Small intestine (tissue), 7 donors: ENCODE measurements at regions not wholly inside any gene's neighbourhood (a gene's known extent, or its start where the extent isn't known, plus 50 kb on each side); places are given as distances from the start of the nearest gene placed in this dataset.
"Not testable (repeated sequence)": the region's sequence is repeated elsewhere in the genome, so short reads cannot be mapped to it uniquely, and the experiment has no call there.

Source experiments
- DNase-seq, 2 donors: peaks; one replicate each; pipeline versions ENCODE4 v3.0.0 to v3.0.0-alpha.2; 2013
- FAIRE-seq: peaks from 2 replicates; lab custom pipeline; 2012; peaks lifted over from hg19 to GRCh38; lab: Jason Lieb, UNC
- H3K27ac ChIP-seq, 3 donors: one replicate each; pipeline ENCODE4 v1.5.1; 2013; ENCODE audit warnings: low read length in 2 of 3, mild to moderate bottlenecking in 2 of 3, control low read depth in 1 of 3, inconsistent platforms in 1 of 3, low read depth in 1 of 3, moderate library complexity in 1 of 3
- H3K27me3 ChIP-seq, 3 donors: one replicate each; pipeline ENCODE4 v1.6.1; 2013; ENCODE audit warnings: low read length in 3 of 3, inconsistent platforms in 1 of 3; ENCODE audit not compliant: control insufficient read depth in 3 of 3, insufficient read depth in 3 of 3
- H3K36me3 ChIP-seq, 3 donors: one replicate each; pipeline ENCODE4 v1.6.1; 2013; ENCODE audit warnings: low read length in 3 of 3, inconsistent platforms in 1 of 3, low read depth in 1 of 3, mild to moderate bottlenecking in 1 of 3, moderate library complexity in 1 of 3; ENCODE audit not compliant: control insufficient read depth in 3 of 3, insufficient read depth in 2 of 3
- H3K4me1 ChIP-seq, 3 donors: one replicate each; pipeline ENCODE4 v1.6.1; 2013; ENCODE audit warnings: low read length in 2 of 3, inconsistent platforms in 1 of 3, low read depth in 1 of 3, mild to moderate bottlenecking in 1 of 3, moderate library complexity in 1 of 3; ENCODE audit not compliant: control insufficient read depth in 3 of 3, insufficient read depth in 2 of 3
- H3K4me3 ChIP-seq, 3 donors: one replicate each; pipeline ENCODE4 v1.5.1; 2013; ENCODE audit warnings: low read length in 3 of 3, control low read depth in 1 of 3, inconsistent platforms in 1 of 3, low read depth in 1 of 3, mild to moderate bottlenecking in 1 of 3, moderate library complexity in 1 of 3
- H3K9me3 ChIP-seq, 2 donors: one replicate each; pipeline ENCODE4 v1.6.1; 2013; ENCODE audit warnings: low read depth in 1 of 2, low read length in 1 of 2; ENCODE audit not compliant: control insufficient read depth in 2 of 2, insufficient read depth in 1 of 2
- WGBS, 3 donors: extraction: QIAGEN DNeasy Blood & Tissue Kit; methylation state at CpG; one replicate each; pipeline ENCODE4 v1.1.7; 2013; 5-methylcytosine and 5-hydroxymethylcytosine counted together
- donor health status: healthy with polysubstance abuse.
- donor health status: control.
- donor health status: control.
- donor health status: Bipolar disorder and iron deficiency.
- donor health status: healthy.

- no peak for FAIRE-seq
Observed at GRCh38 chr15:81740416-81740815, 305.4 kb downstream of the MEX3B start.

GRCh38 chr15:81729340-81729739, 316.5 kb downstream of the MEX3B start:
- no peak for DNase-seq
- Histone ChIP-seq H3K4me3 (no peak overlapping the region), H3K27me3 (no peaks in the 10 kb centered on the region), H3K27ac (no peak overlapping the region), H3K36me3 (no peaks in the 10 kb centered on the region), H3K4me1 (no peaks in the 10 kb centered on the region), H3K9me3 (peaks cover 2 to 4% of the 10 kb centered on the region in 2 donors)
- FAIRE-seq, result no peak
- 81 to 87% (median 85%) methylated on average over 3 of the region's 3 CpGs for WGBS, 3 donors

More at GRCh38 chr15:81740416-81740815, 305.4 kb downstream of the MEX3B start:
- no peak overlapping the region for H3K4me3 ChIP-seq
- DNase-seq, result no peak
- H3K4me1 ChIP-seq, result no peaks in the 10 kb centered on the region
- H3K27me3 ChIP-seq, result no peaks in the 10 kb centered on the region
- peaks cover 0 to 3% of the 10 kb centered on the region in 2 donors for H3K9me3 ChIP-seq
- no peaks in the 10 kb centered on the region for H3K36me3 ChIP-seq
- no peak overlapping the region for H3K27ac ChIP-seq

- H3K9me3 ChIP-seq, result peaks cover 2 to 4% of the 10 kb centered on the region in 2 donors
- H3K4me1 ChIP-seq, result no peaks in the 10 kb centered on the region
- H3K27me3 ChIP-seq, result no peaks in the 10 kb centered on the region
- H3K36me3 ChIP-seq, result no peaks in the 10 kb centered on the region
- no peak for FAIRE-seq
- H3K27ac ChIP-seq, result no peak overlapping the region
- no peak for DNase-seq
- H3K4me3 ChIP-seq, result no peak overlapping the region
Observed at GRCh38 chr15:81728726-81729125, 317.1 kb downstream of the MEX3B start.

- no peak for FAIRE-seq
- WGBS, 3 donors, result 85 to 89% (median 87%) methylated on average over 1 of the region's 1 CpG
Observed at GRCh38 chr15:81725590-81725989, 320.2 kb downstream of the MEX3B start.

GRCh38 chr15:81724536-81724935, 321.3 kb downstream of the MEX3B start:
- H3K4me3 ChIP-seq, result no peak overlapping the region
- H3K4me1 ChIP-seq, result no peaks in the 10 kb centered on the region
- no peaks in the 10 kb centered on the region for H3K27me3 ChIP-seq
- no peak overlapping the region for H3K27ac ChIP-seq
- FAIRE-seq, result no peak
- DNase-seq, result no peak
- 63 to 75% (median 70%) methylated on average over 2 of the region's 2 CpGs for WGBS, 3 donors
- H3K36me3 ChIP-seq, result no peaks in the 10 kb centered on the region
- H3K9me3 ChIP-seq, result peaks cover 2 to 4% of the 10 kb centered on the region in 2 donors

More at GRCh38 chr15:81725590-81725989, 320.2 kb downstream of the MEX3B start:
- H3K4me3 ChIP-seq, result no peak overlapping the region
- H3K36me3 ChIP-seq, result no peaks in the 10 kb centered on the region
- H3K27me3 ChIP-seq, result no peaks in the 10 kb centered on the region
- H3K4me1 ChIP-seq, result no peaks in the 10 kb centered on the region
- no peak for DNase-seq
- H3K9me3 ChIP-seq, result peaks cover 2 to 4% of the 10 kb centered on the region in 2 donors
- no peak overlapping the region for H3K27ac ChIP-seq

- Histone ChIP-seq H3K4me1 (no peaks in the 10 kb centered on the region), H3K9me3 (peaks cover 2 to 4% of the 10 kb centered on the region in 2 donors), H3K27ac (no peak overlapping the region), H3K4me3 (no peak overlapping the region), H3K36me3 (no peaks in the 10 kb centered on the region), H3K27me3 (no peaks in the 10 kb centered on the region)
- FAIRE-seq, result no peak
- DNase-seq, result no peak
- WGBS, 3 donors, result 50 to 57% (median 53%) methylated on average over 3 of the region's 3 CpGs
Observed at GRCh38 chr15:81723701-81724100, 322.1 kb downstream of the MEX3B start.

- Histone ChIP-seq H3K9me3 (peaks cover 2 to 4% of the 10 kb centered on the region in 2 donors), H3K27me3 (no peaks in the 10 kb centered on the region), H3K4me3 (no peak overlapping the region), H3K36me3 (no peaks in the 10 kb centered on the region), H3K27ac (no peak overlapping the region), H3K4me1 (no peaks in the 10 kb centered on the region)
- DNase-seq, result no peak
- no peak for FAIRE-seq
- WGBS, 3 donors, result 66 to 70% (median 67%) methylated on average over 5 of the region's 5 CpGs
Observed at GRCh38 chr15:81723113-81723651, 322.6 kb downstream of the MEX3B start.

GRCh38 chr15:81716468-81716867, 329.4 kb downstream of the MEX3B start:
- not testable (repeated sequence) for H3K27ac ChIP-seq, H3K4me3 ChIP-seq, H3K4me1 ChIP-seq, H3K27me3 ChIP-seq, H3K36me3 ChIP-seq, FAIRE-seq, H3K9me3 ChIP-seq, DNase-seq
- WGBS, 3 donors, result 84 to 86% (median 86%) methylated on average over 2 of the region's 2 CpGs

GRCh38 chr15:81710328-81710727, 335.5 kb downstream of the MEX3B start:
- Histone ChIP-seq H3K4me3 (no peak overlapping the region), H3K27me3 (no peaks in the 10 kb centered on the region), H3K36me3 (no peaks in the 10 kb centered on the region), H3K27ac (no peak overlapping the region), H3K9me3 (no peaks in the 10 kb centered on the region), H3K4me1 (no peaks in the 10 kb centered on the region)
- no peak for DNase-seq
- FAIRE-seq, result no peak
- WGBS, 3 donors, result 92 to 96% (median 95%) methylated on average over 8 of the region's 8 CpGs
